ENCODE measurements at regions not wholly inside any gene's neighbourhood (a gene's known extent, or its start where the extent isn't known, plus 50 kb on each side); places are given as distances from the start of the nearest gene placed in this dataset.

DNA sequence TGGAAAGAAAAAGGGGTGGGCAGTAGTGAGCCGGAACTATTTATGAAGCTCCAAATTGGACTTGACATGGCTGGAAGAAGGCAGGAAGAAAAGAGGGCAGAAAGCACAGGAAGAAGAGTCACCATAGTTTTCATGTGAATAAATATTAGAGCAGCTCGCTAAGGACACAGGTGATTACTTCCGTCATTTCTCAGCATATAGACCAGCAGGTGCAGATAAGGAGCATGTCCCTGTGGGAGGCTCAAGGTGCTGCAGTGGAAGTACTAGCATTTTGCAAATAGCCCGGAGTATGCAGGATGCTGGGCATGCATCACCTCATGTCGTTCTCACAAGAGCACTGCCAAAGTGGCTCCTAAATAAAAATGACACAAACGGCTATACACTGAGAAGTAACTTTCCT lies 71.3 kb upstream of the HTR4 start:
- Histone ChIP-seq H4K20me1 (ENCODE audit: insufficient read depth) (no peaks in the 10 kb centered on the region), H3K27ac (no peak overlapping the region), H3K9ac (no peak overlapping the region), H3K36me3 (ENCODE audit: insufficient read depth) (no peaks in the 10 kb centered on the region), H3K27me3 (ENCODE audit: insufficient read depth, low read depth) (no peaks in the 10 kb centered on the region), H3K79me2 (ENCODE audit: insufficient read depth, low read depth) (no peaks in the 10 kb centered on the region), H3K4me3 (IDR thresholded peaks at IDR 0.05; ENCODE audit: insufficient read depth, low read depth, low read length) (no peak overlapping the region), H3K4me1 (ENCODE audit: low read depth, poor library complexity, severe bottlenecking) (no peaks in the 10 kb centered on the region), H2AFZ (ENCODE audit: low read depth) (no peak overlapping the region), H3K4me2 (no peak overlapping the region)
- TF ChIP-seq CTCF (conservative IDR thresholded peaks at IDR 0.05; ENCODE audit: low read depth, low read length): no peak

DNA sequence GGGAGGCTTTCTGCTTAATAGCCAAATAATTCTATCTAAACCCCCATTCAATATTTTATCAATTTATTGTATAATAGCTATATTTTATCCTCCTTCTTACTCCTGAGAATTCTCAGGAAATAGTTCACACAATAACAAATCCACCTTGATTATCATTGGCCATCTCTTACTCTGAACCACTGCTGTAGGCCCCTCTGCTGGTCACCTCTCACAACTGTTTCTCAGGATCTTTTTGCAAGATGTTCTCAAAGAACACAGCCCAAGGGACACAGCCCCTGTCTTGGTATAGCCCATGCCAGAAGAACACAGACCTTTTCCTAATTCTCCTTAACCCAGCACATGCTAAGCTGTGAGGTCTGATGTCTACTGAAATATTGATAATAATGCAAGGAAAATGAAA lies 74.9 kb upstream of the HTR4 start:
- H2AFZ ChIP-seq (ENCODE audit: low read depth): no peak overlapping the region
- H3K9ac ChIP-seq: no peak overlapping the region
- no peaks in the 10 kb centered on the region for H4K20me1 ChIP-seq (ENCODE audit: insufficient read depth)
- 0 out of 2 replicates have a peak, but pooled peaks have one; percentile 35 for TF ChIP-seq CTCF (conservative IDR thresholded peaks at IDR 0.05; ENCODE audit: low read depth, low read length)
- H3K27me3 ChIP-seq (ENCODE audit: insufficient read depth, low read depth): no peaks in the 10 kb centered on the region
- no peak overlapping the region for H3K27ac ChIP-seq
- no peaks in the 10 kb centered on the region for H3K36me3 ChIP-seq (ENCODE audit: insufficient read depth)
- peaks cover 8% of the 10 kb centered on the region for H3K4me1 ChIP-seq (ENCODE audit: low read depth, poor library complexity, severe bottlenecking)
- no peaks in the 10 kb centered on the region for H3K79me2 ChIP-seq (ENCODE audit: insufficient read depth, low read depth)
- H3K4me3 ChIP-seq (IDR thresholded peaks at IDR 0.05; ENCODE audit: insufficient read depth, low read depth, low read length): no peak overlapping the region
- H3K4me2 ChIP-seq: no peak overlapping the region

GRCh38 chr5:148730270-148730669 lies 75.9 kb upstream of the HTR4 start:
- Histone ChIP-seq H3K27ac (no peak overlapping the region), H3K4me3 (IDR thresholded peaks at IDR 0.05; ENCODE audit: insufficient read depth, low read depth, low read length) (no peak overlapping the region), H3K79me2 (ENCODE audit: insufficient read depth, low read depth) (no peaks in the 10 kb centered on the region), H3K27me3 (ENCODE audit: insufficient read depth, low read depth) (no peaks in the 10 kb centered on the region), H3K4me1 (ENCODE audit: low read depth, poor library complexity, severe bottlenecking) (peaks cover 11% of the 10 kb centered on the region), H3K36me3 (ENCODE audit: insufficient read depth) (no peaks in the 10 kb centered on the region), H3K9ac (no peak overlapping the region), H2AFZ (ENCODE audit: low read depth) (no peak overlapping the region), H3K4me2 (no peak overlapping the region), H4K20me1 (ENCODE audit: insufficient read depth) (no peaks in the 10 kb centered on the region)
- TF ChIP-seq CTCF (conservative IDR thresholded peaks at IDR 0.05; ENCODE audit: low read depth, low read length): no peak

DNA sequence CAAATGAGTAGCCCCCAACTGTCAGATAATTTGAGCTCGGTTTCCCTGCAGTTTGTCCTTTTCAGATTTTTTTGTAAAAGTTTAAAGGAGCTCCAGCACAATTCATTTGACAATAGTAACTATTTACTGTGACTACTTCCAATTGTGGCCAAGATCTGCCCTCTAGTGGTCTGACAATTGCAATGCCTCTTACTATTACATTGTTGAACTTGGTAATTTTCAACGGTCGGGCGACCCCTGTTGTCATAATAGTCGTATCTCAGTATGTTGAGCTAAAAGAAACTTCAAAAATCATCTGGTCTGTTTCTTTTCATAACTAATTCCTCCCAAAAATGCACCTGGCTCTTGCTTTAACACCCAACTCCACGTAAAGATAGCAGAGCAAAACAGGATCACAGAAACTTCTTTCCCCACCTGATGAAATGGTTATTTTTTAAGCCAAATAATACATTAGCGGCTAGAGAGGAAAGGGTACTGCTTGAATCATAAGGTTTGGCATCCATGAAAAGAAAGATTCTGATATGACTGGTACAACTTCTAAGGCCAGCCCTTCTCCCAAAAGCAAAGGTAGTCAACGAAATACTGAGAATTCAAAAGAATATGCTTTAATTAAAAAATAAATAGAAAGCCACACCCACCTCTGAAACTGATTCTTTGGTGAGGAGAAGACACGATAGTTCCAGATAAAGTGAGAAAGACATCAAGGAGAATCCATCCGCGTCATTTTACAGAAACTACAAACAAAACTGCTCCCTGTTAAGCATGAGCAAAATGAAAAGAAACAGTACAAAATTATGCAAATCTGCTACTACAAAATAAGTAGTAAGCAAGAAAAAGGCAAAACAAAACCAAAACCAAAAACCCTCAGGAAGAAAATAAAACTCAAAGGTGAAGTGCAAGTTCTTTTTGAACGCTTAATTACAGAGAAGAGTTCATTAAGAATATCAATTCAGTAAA lies 76.9 kb upstream of the HTR4 start:
- H2AFZ ChIP-seq (ENCODE audit: low read depth): peak overlapping the region; percentile 74
- H4K20me1 ChIP-seq (ENCODE audit: insufficient read depth): no peaks in the 10 kb centered on the region
- TF ChIP-seq CTCF (conservative IDR thresholded peaks at IDR 0.05; ENCODE audit: low read depth, low read length): peak; percentile 86
- peak overlapping the region; percentile 48 for H3K27ac ChIP-seq
- no peaks in the 10 kb centered on the region for H3K36me3 ChIP-seq (ENCODE audit: insufficient read depth)
- peaks cover 11% of the 10 kb centered on the region for H3K4me1 ChIP-seq (ENCODE audit: low read depth, poor library complexity, severe bottlenecking)
- no peaks in the 10 kb centered on the region for H3K79me2 ChIP-seq (ENCODE audit: insufficient read depth, low read depth)
- H3K4me2 ChIP-seq: peak overlapping the region; percentile 76
- no peak overlapping the region for H3K4me3 ChIP-seq (IDR thresholded peaks at IDR 0.05; ENCODE audit: insufficient read depth, low read depth, low read length)
- H3K9ac ChIP-seq: peak overlapping the region; percentile 36; the same call in 1 of the 2 replicates
- H3K27me3 ChIP-seq (ENCODE audit: insufficient read depth, low read depth): no peaks in the 10 kb centered on the region
